ENCODE measurements at regions not wholly inside any gene's neighbourhood (a gene's known extent, or its start where the extent isn't known, plus 50 kb on each side); places are given as distances from the start of the nearest gene placed in this dataset.
A peak's percentile ranks its signal among the peaks of the same experiment; 100 is the strongest.

DNA sequence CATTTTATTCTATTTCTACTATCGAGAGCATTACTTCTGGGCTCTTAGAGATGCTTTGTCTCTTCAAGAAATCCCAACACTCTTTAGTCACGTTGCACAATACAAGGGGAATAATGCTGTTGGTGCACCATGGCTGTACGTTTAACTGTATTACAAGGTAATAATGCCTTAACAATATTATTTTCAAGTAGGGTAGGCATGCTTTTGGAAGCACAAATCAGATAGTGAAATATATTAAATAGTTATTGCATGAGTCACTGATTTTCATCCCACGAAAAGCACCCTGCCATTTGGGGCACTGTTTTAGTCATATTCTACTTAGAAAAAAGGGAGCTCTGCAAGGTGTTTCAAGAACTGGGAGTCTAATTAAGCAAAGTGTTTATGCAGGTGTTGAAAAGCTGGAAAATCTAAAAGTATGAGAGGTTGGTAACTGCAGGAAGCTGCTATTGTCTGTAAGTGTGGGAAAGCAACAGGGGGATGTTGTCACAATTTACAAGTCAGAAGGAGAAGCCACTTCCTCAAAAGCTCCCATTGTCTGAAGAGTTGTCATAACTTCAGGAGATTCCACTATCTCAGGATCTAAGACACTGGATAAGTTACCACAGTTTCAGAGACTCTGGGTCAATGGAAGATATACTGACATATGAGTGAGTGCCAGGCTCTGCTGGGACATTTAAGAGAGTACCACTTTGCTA lies 218.2 kb downstream of the JRKL start:
- Mint-ChIP-seq H3K36me3 (ENCODE audit: low read depth) (peaks cover 17% of the 10 kb centered on the region; the same call in 2 of the 3 replicates), H3K9me3 (peaks cover 15% of the 10 kb centered on the region; the same call in 2 of the 3 replicates), H3K27me3 (ENCODE audit: insufficient read depth, low read depth, poor library complexity) (peaks cover 3% of the 10 kb centered on the region), H3K27ac (no peak overlapping the region), H3K4me1 (peaks cover 42% of the 10 kb centered on the region), H3K4me3 (peak overlapping the region; percentile 32; the same call in 1 of the 3 replicates)
- no peaks in the 10 kb centered on the region for H4K20me1 ChIP-seq (replicated peaks; ENCODE audit: insufficient read depth)
- peaks cover 39% of the 10 kb centered on the region for H3K4me1 ChIP-seq (ENCODE audit: insufficient read depth)
- no peak overlapping the region for H2AFZ ChIP-seq
- TF ChIP-seq, protein P1, sequence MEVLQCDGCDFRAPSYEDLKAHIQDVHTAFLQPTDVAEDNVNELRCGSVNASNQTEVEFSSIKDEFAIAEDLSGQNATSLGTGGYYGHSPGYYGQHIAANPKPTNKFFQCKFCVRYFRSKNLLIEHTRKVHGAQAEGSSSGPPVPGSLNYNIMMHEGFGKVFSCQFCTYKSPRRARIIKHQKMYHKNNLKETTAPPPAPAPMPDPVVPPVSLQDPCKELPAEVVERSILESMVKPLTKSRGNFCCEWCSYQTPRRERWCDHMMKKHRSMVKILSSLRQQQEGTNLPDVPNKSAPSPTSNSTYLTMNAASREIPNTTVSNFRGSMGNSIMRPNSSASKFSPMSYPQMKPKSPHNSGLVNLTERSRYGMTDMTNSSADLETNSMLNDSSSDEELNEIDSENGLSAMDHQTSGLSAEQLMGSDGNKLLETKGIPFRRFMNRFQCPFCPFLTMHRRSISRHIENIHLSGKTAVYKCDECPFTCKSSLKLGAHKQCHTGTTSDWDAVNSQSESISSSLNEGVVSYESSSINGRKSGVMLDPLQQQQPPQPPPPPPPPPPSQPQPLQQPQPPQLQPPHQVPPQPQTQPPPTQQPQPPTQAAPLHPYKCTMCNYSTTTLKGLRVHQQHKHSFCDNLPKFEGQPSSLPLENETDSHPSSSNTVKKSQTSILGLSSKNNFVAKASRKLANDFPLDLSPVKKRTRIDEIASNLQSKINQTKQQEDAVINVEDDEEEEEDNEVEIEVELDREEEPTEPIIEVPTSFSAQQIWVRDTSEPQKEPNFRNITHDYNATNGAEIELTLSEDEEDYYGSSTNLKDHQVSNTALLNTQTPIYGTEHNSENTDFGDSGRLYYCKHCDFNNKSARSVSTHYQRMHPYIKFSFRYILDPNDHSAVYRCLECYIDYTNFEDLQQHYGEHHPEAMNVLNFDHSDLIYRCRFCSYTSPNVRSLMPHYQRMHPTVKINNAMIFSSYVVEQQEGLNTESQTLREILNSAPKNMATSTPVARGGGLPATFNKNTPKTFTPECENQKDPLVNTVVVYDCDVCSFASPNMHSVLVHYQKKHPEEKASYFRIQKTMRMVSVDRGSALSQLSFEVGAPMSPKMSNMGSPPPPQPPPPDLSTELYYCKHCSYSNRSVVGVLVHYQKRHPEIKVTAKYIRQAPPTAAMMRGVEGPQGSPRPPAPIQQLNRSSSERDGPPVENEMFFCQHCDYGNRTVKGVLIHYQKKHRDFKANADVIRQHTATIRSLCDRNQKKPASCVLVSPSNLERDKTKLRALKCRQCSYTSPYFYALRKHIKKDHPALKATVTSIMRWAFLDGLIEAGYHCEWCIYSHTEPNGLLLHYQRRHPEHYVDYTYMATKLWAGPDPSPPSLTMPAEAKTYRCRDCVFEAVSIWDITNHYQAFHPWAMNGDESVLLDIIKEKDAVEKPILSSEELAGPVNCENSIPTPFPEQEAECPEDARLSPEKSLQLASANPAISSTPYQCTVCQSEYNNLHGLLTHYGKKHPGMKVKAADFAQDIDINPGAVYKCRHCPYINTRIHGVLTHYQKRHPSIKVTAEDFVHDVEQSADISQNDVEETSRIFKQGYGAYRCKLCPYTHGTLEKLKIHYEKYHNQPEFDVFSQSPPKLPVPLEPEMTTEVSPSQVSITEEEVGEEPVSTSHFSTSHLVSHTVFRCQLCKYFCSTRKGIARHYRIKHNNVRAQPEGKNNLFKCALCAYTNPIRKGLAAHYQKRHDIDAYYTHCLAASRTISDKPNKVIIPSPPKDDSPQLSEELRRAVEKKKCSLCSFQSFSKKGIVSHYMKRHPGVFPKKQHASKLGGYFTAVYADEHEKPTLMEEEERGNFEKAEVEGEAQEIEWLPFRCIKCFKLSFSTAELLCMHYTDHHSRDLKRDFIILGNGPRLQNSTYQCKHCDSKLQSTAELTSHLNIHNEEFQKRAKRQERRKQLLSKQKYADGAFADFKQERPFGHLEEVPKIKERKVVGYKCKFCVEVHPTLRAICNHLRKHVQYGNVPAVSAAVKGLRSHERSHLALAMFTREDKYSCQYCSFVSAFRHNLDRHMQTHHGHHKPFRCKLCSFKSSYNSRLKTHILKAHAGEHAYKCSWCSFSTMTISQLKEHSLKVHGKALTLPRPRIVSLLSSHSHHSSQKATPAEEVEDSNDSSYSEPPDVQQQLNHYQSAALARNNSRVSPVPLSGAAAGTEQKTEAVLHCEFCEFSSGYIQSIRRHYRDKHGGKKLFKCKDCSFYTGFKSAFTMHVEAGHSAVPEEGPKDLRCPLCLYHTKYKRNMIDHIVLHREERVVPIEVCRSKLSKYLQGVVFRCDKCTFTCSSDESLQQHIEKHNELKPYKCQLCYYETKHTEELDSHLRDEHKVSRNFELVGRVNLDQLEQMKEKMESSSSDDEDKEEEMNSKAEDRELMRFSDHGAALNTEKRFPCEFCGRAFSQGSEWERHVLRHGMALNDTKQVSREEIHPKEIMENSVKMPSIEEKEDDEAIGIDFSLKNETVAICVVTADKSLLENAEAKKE (CRISPR knock-in tag; IDR thresholded peaks at IDR 0.05): peak; percentile 68; the same call in 1 of the 2 replicates
- TF ChIP-seq CREB1 (CRISPR knock-in tag; IDR thresholded peaks at IDR 0.05; ENCODE audit: low read depth) (peak; percentile 29; the same call in 1 of the 2 replicates), NANOG (IDR thresholded peaks at IDR 0.05; ENCODE audit: borderline replicate concordance) (peak; percentile 73), ZNF114 (CRISPR knock-in tag; IDR thresholded peaks at IDR 0.05) (no peak)
- no peaks in the 10 kb centered on the region for H3K9me2 ChIP-seq (ENCODE audit: insufficient read depth)
- no peak overlapping the region for H3K4me3 ChIP-seq
- H3K27ac ChIP-seq (ENCODE audit: low read depth): no peak overlapping the region
- peak; percentile 49 for DNase-seq (ENCODE audit: low spot score)
- H3F3A ChIP-seq (replicated peaks; ENCODE audit: low read depth): no peaks in the 10 kb centered on the region
- no peaks in the 10 kb centered on the region for H3K27me3 ChIP-seq (ENCODE audit: insufficient read depth)
- peak overlapping the region; percentile 55 for H3K4me2 ChIP-seq
- ATAC-seq: peak; percentile 71
- H3K36me3 ChIP-seq (ENCODE audit: insufficient read depth): no peaks in the 10 kb centered on the region
- no peaks in the 10 kb centered on the region for H3K79me2 ChIP-seq (replicated peaks; ENCODE audit: insufficient read depth)

DNA sequence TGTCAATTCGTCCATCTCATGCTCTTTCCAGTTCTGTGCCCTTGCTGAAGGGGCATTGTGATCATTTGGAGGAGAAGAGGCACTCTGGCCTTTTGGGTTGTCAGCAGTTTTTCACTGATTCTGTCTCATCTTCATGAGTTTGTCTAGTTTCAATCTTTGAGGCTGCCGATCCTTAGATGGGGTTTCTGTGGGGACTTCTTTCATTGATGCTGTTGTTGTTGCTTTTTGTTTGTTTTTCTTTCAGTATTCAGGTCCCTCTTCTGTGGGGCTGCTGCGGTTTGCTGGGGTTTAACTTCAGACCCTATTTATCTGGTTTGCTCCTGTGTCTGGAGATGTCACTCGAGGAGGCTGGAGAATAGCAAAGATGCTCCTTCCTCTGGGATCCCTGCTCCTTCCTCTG lies 224.3 kb downstream of the JRKL start:
- Mint-ChIP-seq H3K9me3 (peaks cover 15% of the 10 kb centered on the region; the same call in 2 of the 3 replicates), H3K36me3 (ENCODE audit: low read depth) (peaks cover 17% of the 10 kb centered on the region; the same call in 2 of the 3 replicates), H3K27me3 (ENCODE audit: insufficient read depth, low read depth, poor library complexity) (no peaks in the 10 kb centered on the region), H3K4me3 (no peak overlapping the region), H3K27ac (no peak overlapping the region), H3K4me1 (peaks cover 5% of the 10 kb centered on the region; the same call in 2 of the 3 replicates)
- Histone ChIP-seq H4K20me1 (replicated peaks; ENCODE audit: insufficient read depth) (no peaks in the 10 kb centered on the region), H3K4me2 (no peak overlapping the region), H3K27me3 (ENCODE audit: insufficient read depth) (no peaks in the 10 kb centered on the region), H3K9me2 (ENCODE audit: insufficient read depth) (peaks cover 7% of the 10 kb centered on the region; the same call in 1 of the 2 replicates), H3K79me2 (replicated peaks; ENCODE audit: insufficient read depth) (no peaks in the 10 kb centered on the region), H3K4me1 (ENCODE audit: insufficient read depth) (peaks cover 3% of the 10 kb centered on the region; the same call in 1 of the 2 replicates), H3K36me3 (ENCODE audit: insufficient read depth) (no peaks in the 10 kb centered on the region), H2AFZ (no peak overlapping the region), H3K4me3 (no peak overlapping the region), H3F3A (replicated peaks; ENCODE audit: low read depth) (no peaks in the 10 kb centered on the region), H3K27ac (ENCODE audit: low read depth) (no peak overlapping the region)
- ATAC-seq (no peak), DNase-seq (ENCODE audit: low spot score) (no peak)
- TF ChIP-seq CREB1 (CRISPR knock-in tag; IDR thresholded peaks at IDR 0.05; ENCODE audit: low read depth) (no peak), ZNF331 (CRISPR knock-in tag; IDR thresholded peaks at IDR 0.05; ENCODE audit: low read depth) (no peak), ZNF114 (CRISPR knock-in tag; IDR thresholded peaks at IDR 0.05) (no peak), STAT1 (IDR thresholded peaks at IDR 0.05; ENCODE audit: unreplicated experiment) (no peak)

All from GM23338 (cell line).